LHCN-M2 (cell line): ENCODE measurements at regions not wholly inside any gene's neighbourhood (a gene's known extent, or its start where the extent isn't known, plus 50 kb on each side); places are given as distances from the start of the nearest gene placed in this dataset.

Experiments
- DNase-seq: peaks from one replicate; pipeline ENCODE4 v3.0.0-alpha.2; 2012; ENCODE audit warnings: low read depth

- DNase-seq = no peak
These were observed 154.6 kb upstream of the TLE3 start for GRCh38 chr15:70252056-70252950.

- no peak for DNase-seq
These were observed 153.7 kb upstream of the TLE3 start for GRCh38 chr15:70251246-70251990.

GRCh38 chr15:70250208-70251201 lies 152.8 kb upstream of the TLE3 start:
- no peak for DNase-seq

GRCh38 chr15:70249616-70250015 lies 151.9 kb upstream of the TLE3 start:
- DNase-seq = no peak

GRCh38 chr15:70248116-70249025 lies 150.7 kb upstream of the TLE3 start:
- no peak for DNase-seq

DNA sequence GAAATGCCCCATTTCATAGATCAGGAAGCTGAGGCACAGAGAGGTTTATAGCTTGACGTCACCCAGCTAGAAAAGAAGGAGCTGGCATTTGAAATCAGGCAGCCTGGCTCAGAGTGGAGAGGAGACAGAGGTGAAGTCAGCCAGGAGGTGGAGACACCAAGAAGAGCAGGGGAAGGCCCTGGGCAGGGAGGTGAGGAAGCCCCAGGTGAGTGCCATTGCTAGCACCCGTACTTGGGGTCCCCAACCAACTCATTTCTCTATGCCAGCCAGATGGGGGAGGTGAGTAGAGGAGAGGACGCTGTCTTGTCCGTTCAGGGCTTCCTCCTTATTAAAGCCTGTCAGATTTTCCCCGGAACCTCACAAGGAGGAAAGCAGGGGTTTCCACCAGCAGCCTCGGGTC lies 149.6 kb upstream of the TLE3 start:
- DNase-seq = no peak

- no peak for DNase-seq
These were observed 149.0 kb upstream of the TLE3 start for GRCh38 chr15:70246623-70247220.

- peak; percentile 71 for DNase-seq
These were observed 148.4 kb upstream of the TLE3 start for GRCh38 chr15:70245932-70246622.

DNA sequence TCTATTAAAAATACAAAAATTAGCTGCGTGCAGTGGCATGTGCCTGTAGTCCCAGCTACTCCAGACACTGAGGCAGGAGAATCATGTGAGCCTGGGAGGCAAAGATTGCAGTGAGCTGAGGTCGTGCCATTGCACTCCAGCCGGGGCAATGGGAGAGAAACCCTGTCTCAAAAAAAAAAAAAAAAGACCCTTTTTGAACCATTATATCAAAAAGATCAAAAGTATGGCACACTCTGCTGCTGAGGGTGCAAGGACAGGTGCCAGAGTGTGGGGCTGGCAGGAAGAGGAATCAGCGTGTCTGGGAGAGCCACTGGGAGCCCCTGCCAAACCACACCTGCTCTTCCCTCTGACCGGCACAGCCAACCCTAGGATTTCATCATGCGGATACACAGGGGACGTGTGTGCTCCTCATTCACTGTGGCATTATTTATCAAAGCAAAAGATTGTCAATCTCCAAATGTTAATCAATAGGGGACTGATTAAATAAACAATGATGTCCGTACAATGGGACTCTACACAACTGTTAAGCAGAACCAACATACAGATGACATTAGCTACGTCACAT lies 147.3 kb upstream of the TLE3 start:
- DNase-seq = no peak

DNA sequence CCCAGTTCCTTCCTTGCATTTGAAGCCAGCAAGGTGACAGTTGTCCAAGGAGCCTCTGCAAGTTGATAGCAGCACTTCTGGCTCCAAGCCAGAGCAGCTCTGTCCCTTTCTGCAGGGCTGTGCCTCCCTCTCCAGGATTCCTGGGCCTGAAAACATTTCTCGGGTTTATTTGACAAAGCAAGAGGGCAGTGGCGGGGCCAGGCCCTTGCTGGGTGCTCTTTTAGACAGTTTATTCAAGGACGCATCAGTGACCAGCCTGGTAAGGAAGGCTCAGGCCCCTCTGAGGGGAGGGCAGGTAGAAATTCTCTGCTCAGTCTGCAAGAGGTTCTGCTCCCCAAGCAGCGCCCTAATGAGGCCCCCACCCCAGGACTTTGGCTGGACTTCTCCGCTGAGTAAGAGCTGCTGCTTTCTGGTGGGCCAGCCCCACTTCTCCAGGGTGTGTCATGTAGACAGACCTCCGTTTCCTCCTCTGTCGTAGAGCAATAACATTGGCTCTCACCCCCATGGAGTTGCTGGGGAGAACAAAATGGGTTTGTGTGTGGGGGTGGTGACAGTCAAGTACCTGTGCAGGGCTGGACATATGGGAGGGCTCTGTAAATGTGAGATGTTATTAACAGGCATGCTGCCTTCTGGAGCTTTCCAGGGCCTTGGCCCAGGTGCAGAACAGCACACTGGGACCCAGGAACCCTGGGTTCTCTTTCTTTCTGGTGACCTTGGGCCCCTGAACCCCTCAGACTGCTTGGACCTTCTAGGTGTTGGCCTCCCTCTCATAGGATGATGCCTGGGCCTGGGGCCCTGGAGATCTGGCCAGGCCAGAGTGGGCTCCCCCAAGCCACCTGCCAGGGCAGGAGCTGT lies 146.2 kb upstream of the TLE3 start:
- DNase-seq = no peak

- no peak for DNase-seq
These were observed 145.4 kb upstream of the TLE3 start for GRCh38 chr15:70242951-70243685.

GRCh38 chr15:70241561-70242320 lies 144.0 kb upstream of the TLE3 start:
- DNase-seq = no peak

DNA sequence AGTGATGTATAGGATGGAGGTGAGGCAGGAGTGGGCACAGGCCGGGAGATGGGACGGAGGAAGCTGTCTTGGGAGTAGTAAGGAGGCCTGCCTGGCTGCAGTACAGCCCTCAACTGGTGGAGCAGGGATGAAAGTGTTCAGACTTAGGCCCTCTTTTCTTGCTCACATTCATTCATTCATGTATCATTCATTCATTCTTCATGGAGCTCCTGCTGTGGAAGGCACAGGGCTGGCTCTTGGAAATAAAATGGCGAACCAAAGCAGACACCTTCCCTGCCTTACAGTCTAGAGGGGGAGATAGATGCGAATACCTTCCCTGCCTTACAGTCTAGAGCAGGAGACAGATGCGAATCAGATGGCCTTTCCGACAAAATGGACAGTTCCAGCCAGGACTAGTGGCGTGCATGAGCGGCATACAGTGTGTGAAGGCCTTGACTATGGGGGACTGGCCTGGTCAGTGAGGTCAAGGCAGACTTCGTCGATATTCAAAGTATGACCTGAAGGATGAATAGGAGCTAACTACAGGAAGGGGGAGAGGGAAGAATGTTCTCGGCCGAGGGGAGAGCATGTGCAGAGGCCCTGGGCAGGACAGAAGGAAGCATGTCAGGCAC lies 143.2 kb upstream of the TLE3 start:
- DNase-seq = no peak

DNA sequence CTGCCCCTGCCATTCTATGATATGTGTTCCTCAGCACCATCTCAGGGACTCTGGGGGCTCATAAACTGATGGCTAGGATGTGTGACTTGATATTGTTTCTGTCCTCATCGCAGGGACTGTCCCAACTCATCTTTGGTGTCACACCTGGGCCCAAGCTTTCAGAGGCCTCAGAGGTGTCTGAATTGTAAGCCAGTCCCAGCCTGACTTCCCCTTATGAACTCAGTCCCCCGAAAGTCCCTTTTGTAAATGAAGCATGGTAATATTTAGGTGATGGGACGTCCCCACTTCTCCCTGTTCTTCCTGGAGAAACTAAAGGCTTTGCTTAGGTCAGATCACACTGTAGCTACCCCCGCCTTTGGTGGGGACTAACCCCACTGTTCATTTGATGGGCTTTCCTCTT lies 142.4 kb upstream of the TLE3 start:
- no peak for DNase-seq

- no peak for DNase-seq
These were observed 141.2 kb upstream of the TLE3 start for GRCh38 chr15:70238917-70239316.

DNA sequence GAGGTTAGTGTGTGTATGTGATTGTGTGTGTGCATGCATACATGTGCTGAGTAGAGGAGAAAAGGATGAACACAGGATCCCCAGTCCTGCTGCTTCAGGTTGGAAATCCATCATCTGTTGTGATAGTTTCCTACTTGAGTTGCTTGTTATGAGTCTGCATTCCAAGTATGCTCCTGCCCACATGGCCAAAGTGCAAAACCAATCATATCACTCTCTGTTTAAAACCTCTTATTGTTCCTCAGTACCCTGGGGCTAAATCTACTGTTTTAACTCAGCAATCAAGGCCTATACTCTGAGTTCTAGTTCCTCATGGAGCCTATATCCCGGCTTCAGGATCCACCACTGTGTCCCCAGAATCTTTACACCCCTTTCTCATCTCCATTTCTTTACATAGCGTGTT lies 139.9 kb upstream of the TLE3 start:
- DNase-seq = no peak
